HEK293 (cell line): ENCODE measurements at regions not wholly inside any gene's neighbourhood (a gene's known extent, or its start where the extent isn't known, plus 50 kb on each side); places are given as distances from the start of the nearest gene placed in this dataset.

Source experiments
- CTCF ChIA-PET: fragments of 350-600 bp; formaldehyde crosslinking; extraction: SDS; loops from one replicate; lab custom pipeline; 2021; ENCODE audit warnings: antibody characterized with exemption; lab: Yijun Ruan, JAX
- POLR2A ChIA-PET: fragments of 300-600 bp; formaldehyde crosslinking; extraction: SDS; loops from one replicate; lab custom pipeline; 2020; ENCODE audit warnings: antibody characterized with exemption, inconsistent platforms; lab: Yijun Ruan, JAX
- H3K27ac ChIP-seq: fragments of 200-500 bp; sonication (Bioruptor generic); 2 replicates; pipeline ENCODE4 v1.5.1; 2014; ENCODE audit warnings: low read depth, low read length, control low read depth, inconsistent platforms; ENCODE audit errors: extremely low read depth
- H3K36me3 ChIP-seq, 2 experiments: fragments of 200-500 bp in 1 of 2; sonication (Bioruptor generic) in 1 of 2; 1 replicate in 1 of 2; 2 replicates in 1 of 2; pipeline ENCODE4 v1.5.1; 2014 to 2017; ENCODE audit warnings: inconsistent platforms in 2 of 2, low read length in 2 of 2; ENCODE audit not compliant: control insufficient read depth in 2 of 2, insufficient read depth in 1 of 2
- H3K4me1 ChIP-seq: fragments of 200-500 bp; sonication (Bioruptor generic); 2 replicates; pipeline ENCODE4 v1.5.1; 2014; ENCODE audit warnings: mild to moderate bottlenecking, low read length, inconsistent platforms; ENCODE audit not compliant: control insufficient read depth, insufficient read depth
- H3K4me3 ChIP-seq: 2 replicates; pipeline ENCODE4 v1.5.1; 2011; ENCODE audit warnings: low read depth, mild to moderate bottlenecking, control low read depth, low read length, moderate library complexity
- H3K9me3 ChIP-seq: fragments of 200-500 bp; sonication (Bioruptor generic); 2 replicates; pipeline ENCODE4 v1.5.1; 2014; ENCODE audit warnings: low read depth, low read length, inconsistent platforms; ENCODE audit not compliant: control insufficient read depth, insufficient read depth
- BCL11B ChIP-seq: fragments of 450-650 bp; formaldehyde crosslinking; IDR thresholded peaks from 2 replicates; pipeline ENCODE4 v1.5.1; 2016; ENCODE audit warnings: low read depth, missing biosample characterization, missing genetic modification characterization
- EGR2 ChIP-seq: fragments of 450-650 bp; formaldehyde crosslinking; IDR thresholded peaks from 2 replicates; pipeline ENCODE4 v1.5.1; 2016; ENCODE audit warnings: low read depth, missing biosample characterization, missing genetic modification characterization
- GLI2 ChIP-seq: fragments of 450-650 bp; formaldehyde crosslinking; IDR thresholded peaks from 2 replicates; pipeline ENCODE4; 2017; ENCODE audit warnings: missing biosample characterization, missing genetic modification characterization, low read depth, borderline replicate concordance
- OVOL3 ChIP-seq: fragments of 450-650 bp; formaldehyde crosslinking; IDR thresholded peaks from 2 replicates; pipeline ENCODE4 v1.5.1; 2016; ENCODE audit warnings: missing biosample characterization, missing genetic modification characterization
- SP2 ChIP-seq: fragments of 450-650 bp; formaldehyde crosslinking; IDR thresholded peaks from 2 replicates; pipeline ENCODE4 v1.5.1; 2016; ENCODE audit warnings: missing biosample characterization, missing genetic modification characterization
- TCF7L2 ChIP-seq: IDR thresholded peaks from 2 replicates; pipeline ENCODE4 v1.6.1; 2011; ENCODE audit warnings: low read depth, mild to moderate bottlenecking, inconsistent platforms, low read length, moderate library complexity, borderline replicate concordance
- ZBTB21 ChIP-seq: fragments of 450-650 bp; formaldehyde crosslinking; IDR thresholded peaks from 2 replicates; pipeline ENCODE4 v1.5.1; 2017; ENCODE audit warnings: missing biosample characterization, missing genetic modification characterization
- ZFP69B ChIP-seq: fragments of 450-650 bp; formaldehyde crosslinking; IDR thresholded peaks from 2 replicates; pipeline ENCODE4 v1.5.1; 2016; ENCODE audit warnings: missing biosample characterization, missing genetic modification characterization
- ZNF10 ChIP-seq: fragments of 450-650 bp; formaldehyde crosslinking; IDR thresholded peaks from 2 replicates; pipeline ENCODE4 v1.5.1; 2017; ENCODE audit warnings: missing biosample characterization, missing genetic modification characterization
- ZNF157 ChIP-seq: fragments of 450-650 bp; formaldehyde crosslinking; IDR thresholded peaks from 2 replicates; pipeline ENCODE4 v1.5.1; 2016; ENCODE audit warnings: missing biosample characterization, missing genetic modification characterization
- ZNF169 ChIP-seq: fragments of 450-650 bp; formaldehyde crosslinking; IDR thresholded peaks from 2 replicates; pipeline ENCODE4 v1.5.1; 2016; ENCODE audit warnings: missing biosample characterization, missing genetic modification characterization
- ZNF2 ChIP-seq: fragments of 450-650 bp; formaldehyde crosslinking; IDR thresholded peaks from 2 replicates; pipeline ENCODE4 v1.5.1; 2016; ENCODE audit warnings: missing biosample characterization, missing genetic modification characterization
- ZNF24 ChIP-seq: fragments of 450-650 bp; formaldehyde crosslinking; IDR thresholded peaks from 2 replicates; pipeline ENCODE4 v1.5.1; 2016; ENCODE audit warnings: missing biosample characterization, missing genetic modification characterization
- ZNF248 ChIP-seq: fragments of 450-650 bp; formaldehyde crosslinking; IDR thresholded peaks from 2 replicates; pipeline ENCODE4 v1.5.1; 2017; ENCODE audit warnings: missing biosample characterization, missing genetic modification characterization
- ZNF449 ChIP-seq: fragments of 450-650 bp; formaldehyde crosslinking; IDR thresholded peaks from 2 replicates; pipeline ENCODE4 v1.5.1; 2017; ENCODE audit warnings: missing biosample characterization, mild to moderate bottlenecking, missing genetic modification characterization, moderate library complexity
- ZNF521 ChIP-seq: fragments of 450-650 bp; formaldehyde crosslinking; IDR thresholded peaks from 2 replicates; pipeline ENCODE4 v1.5.1; 2017; ENCODE audit warnings: missing biosample characterization, mild to moderate bottlenecking, missing genetic modification characterization
- ZNF529 ChIP-seq: fragments of 450-650 bp; formaldehyde crosslinking; IDR thresholded peaks from 2 replicates; pipeline ENCODE4 v1.5.1; 2017; ENCODE audit warnings: missing genetic modification characterization, missing biosample characterization; ENCODE audit not compliant: insufficient replicate concordance
- ZNF571 ChIP-seq: fragments of 450-650 bp; formaldehyde crosslinking; IDR thresholded peaks from 2 replicates; pipeline ENCODE4 v1.5.0; 2017; ENCODE audit warnings: missing biosample characterization, missing genetic modification characterization
- ZNF580 ChIP-seq: fragments of 450-650 bp; formaldehyde crosslinking; IDR thresholded peaks from 2 replicates; pipeline ENCODE4 v1.5.1; 2016; ENCODE audit warnings: missing biosample characterization, missing genetic modification characterization
- ZNF585B ChIP-seq: fragments of 450-650 bp; formaldehyde crosslinking; IDR thresholded peaks from 2 replicates; pipeline ENCODE4 v1.5.1; 2016; ENCODE audit warnings: missing biosample characterization, missing genetic modification characterization
- ZNF610 ChIP-seq: fragments of 450-650 bp; formaldehyde crosslinking; IDR thresholded peaks from 2 replicates; pipeline ENCODE4 v1.5.1; 2016; ENCODE audit warnings: missing biosample characterization, missing genetic modification characterization, borderline replicate concordance
- ZNF664 ChIP-seq: fragments of 450-650 bp; formaldehyde crosslinking; IDR thresholded peaks from 2 replicates; pipeline ENCODE4 v1.5.1; 2016; ENCODE audit warnings: missing biosample characterization, missing genetic modification characterization
- ZNF670 ChIP-seq: fragments of 450-650 bp; formaldehyde crosslinking; IDR thresholded peaks from 2 replicates; pipeline ENCODE4 v1.5.1; 2016; ENCODE audit warnings: missing biosample characterization, missing genetic modification characterization, low read depth
- ZNF776 ChIP-seq: fragments of 450-650 bp; formaldehyde crosslinking; IDR thresholded peaks from 2 replicates; pipeline ENCODE4 v1.5.0; 2017; ENCODE audit warnings: missing biosample characterization, missing genetic modification characterization, borderline replicate concordance
- TF ChIP-seq, protein P1 (sequence below): fragments of 450-650 bp; formaldehyde crosslinking; IDR thresholded peaks from 2 replicates; pipeline ENCODE4 v1.5.1; 2016; ENCODE audit warnings: missing biosample characterization, missing genetic modification characterization
- TF ChIP-seq, protein P2 (sequence below): fragments of 450-650 bp; formaldehyde crosslinking; IDR thresholded peaks from 2 replicates; pipeline ENCODE4 v1.5.1; 2016; ENCODE audit warnings: missing biosample characterization, missing genetic modification characterization, low read depth

- ChIA-PET POLR2A (no interaction called here), CTCF (interaction anchor here (0.6 to 0.7 kb wide), 3 partner anchors 25 to 902 kb away, joined by 3 to 5 read pairs (median 4); no protein-coding TSS in a partner anchor)
- H3K36me3 ChIP-seq, result no peaks in the 10 kb centered on the region
- H3K4me1 ChIP-seq, result no peaks in the 10 kb centered on the region
- TF ChIP-seq ZNF521 (tag by site-specific recombination) (no peak), EGR2 (tag by site-specific recombination) (no peak), ZNF571 (no peak), ZNF585B (tag by site-specific recombination) (no peak), ZFP69B (tag by site-specific recombination) (no peak), BCL11B (no peak), ZNF776 (tag by site-specific recombination) (no peak), ZNF248 (tag by site-specific recombination) (no peak), ZBTB21 (tag by site-specific recombination) (no peak), ZNF24 (no peak)
- TF ChIP-seq, protein P1, sequence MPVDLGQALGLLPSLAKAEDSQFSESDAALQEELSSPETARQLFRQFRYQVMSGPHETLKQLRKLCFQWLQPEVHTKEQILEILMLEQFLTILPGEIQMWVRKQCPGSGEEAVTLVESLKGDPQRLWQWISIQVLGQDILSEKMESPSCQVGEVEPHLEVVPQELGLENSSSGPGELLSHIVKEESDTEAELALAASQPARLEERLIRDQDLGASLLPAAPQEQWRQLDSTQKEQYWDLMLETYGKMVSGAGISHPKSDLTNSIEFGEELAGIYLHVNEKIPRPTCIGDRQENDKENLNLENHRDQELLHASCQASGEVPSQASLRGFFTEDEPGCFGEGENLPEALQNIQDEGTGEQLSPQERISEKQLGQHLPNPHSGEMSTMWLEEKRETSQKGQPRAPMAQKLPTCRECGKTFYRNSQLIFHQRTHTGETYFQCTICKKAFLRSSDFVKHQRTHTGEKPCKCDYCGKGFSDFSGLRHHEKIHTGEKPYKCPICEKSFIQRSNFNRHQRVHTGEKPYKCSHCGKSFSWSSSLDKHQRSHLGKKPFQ (tag by site-specific recombination), result no peak
- no peak overlapping the region for H3K4me3 ChIP-seq
- H3K9me3 ChIP-seq, result no peaks in the 10 kb centered on the region
- no peak overlapping the region for H3K27ac ChIP-seq
Observed at GRCh38 chr11:127873478-127873877, 713.9 kb downstream of the ETS1 start.

DNA sequence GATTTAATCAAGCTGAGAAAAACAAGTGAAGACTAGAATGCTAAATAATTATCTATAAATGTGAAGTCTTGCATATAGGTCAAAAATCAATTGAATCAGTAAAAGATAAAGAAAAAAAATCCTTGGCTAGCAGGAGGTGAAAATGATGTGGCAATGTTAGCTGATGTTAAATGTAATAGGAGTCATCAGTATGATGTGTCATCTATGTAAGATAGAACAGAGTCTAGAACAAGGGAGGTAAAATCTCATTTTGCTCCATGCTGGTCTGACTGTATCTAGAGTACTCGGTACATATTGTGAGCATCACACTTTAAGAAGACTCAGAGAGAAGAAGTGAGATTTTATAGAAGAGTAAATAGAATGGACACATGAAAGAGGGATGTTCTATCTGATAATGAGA lies 721.2 kb downstream of the ETS1 start:
- TF ChIP-seq, protein P2, sequence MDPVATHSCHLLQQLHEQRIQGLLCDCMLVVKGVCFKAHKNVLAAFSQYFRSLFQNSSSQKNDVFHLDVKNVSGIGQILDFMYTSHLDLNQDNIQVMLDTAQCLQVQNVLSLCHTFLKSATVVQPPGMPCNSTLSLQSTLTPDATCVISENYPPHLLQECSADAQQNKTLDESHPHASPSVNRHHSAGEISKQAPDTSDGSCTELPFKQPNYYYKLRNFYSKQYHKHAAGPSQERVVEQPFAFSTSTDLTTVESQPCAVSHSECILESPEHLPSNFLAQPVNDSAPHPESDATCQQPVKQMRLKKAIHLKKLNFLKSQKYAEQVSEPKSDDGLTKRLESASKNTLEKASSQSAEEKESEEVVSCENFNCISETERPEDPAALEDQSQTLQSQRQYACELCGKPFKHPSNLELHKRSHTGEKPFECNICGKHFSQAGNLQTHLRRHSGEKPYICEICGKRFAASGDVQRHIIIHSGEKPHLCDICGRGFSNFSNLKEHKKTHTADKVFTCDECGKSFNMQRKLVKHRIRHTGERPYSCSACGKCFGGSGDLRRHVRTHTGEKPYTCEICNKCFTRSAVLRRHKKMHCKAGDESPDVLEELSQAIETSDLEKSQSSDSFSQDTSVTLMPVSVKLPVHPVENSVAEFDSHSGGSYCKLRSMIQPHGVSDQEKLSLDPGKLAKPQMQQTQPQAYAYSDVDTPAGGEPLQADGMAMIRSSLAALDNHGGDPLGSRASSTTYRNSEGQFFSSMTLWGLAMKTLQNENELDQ (tag by site-specific recombination), result no peak
- TF ChIP-seq SP2 (tag by site-specific recombination) (no peak), ZNF529 (tag by site-specific recombination) (no peak), ZNF664 (tag by site-specific recombination) (no peak), ZNF610 (tag by site-specific recombination) (no peak), ZNF670 (tag by site-specific recombination) (no peak), OVOL3 (tag by site-specific recombination) (no peak), ZNF580 (tag by site-specific recombination) (no peak)
- H3K9me3 ChIP-seq, result no peaks in the 10 kb centered on the region
- no peak overlapping the region for H3K4me3 ChIP-seq
- POLR2A ChIA-PET, result no interaction called here
- CTCF ChIA-PET, result interaction anchor here (1.2 kb wide), 1 partner anchor 22 kb away, joined by 4 read pairs; no protein-coding TSS in a partner anchor
- H3K36me3 ChIP-seq, result no peaks in the 10 kb centered on the region
- H3K4me1 ChIP-seq, result no peaks in the 10 kb centered on the region
- no peak overlapping the region for H3K27ac ChIP-seq

DNA sequence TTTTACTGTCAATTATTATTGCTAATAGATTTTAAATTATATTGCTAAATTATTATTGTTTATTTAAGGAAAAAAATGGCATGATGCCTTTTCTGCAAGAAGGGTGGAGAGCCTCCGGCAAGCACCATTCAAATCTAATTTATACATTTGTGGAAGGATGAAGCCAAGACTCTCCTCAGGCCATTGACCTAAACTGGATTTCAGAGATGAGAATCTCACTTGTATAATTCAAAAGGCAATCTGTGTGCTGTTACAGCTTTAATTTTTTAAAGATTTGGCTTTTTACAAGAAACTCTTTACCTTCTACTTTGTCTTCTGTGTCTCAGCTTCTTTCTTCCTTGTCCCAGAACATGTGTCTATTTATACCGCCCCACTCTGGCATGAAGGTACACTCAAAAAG lies 722.5 kb downstream of the ETS1 start:
- no peaks in the 10 kb centered on the region for H3K36me3 ChIP-seq
- POLR2A ChIA-PET, result no interaction called here
- H3K4me3 ChIP-seq, result no peak overlapping the region
- CTCF ChIA-PET, result no interaction called here
- no peaks in the 10 kb centered on the region for H3K9me3 ChIP-seq
- no peaks in the 10 kb centered on the region for H3K4me1 ChIP-seq
- H3K27ac ChIP-seq, result no peak overlapping the region
- TF ChIP-seq GLI2 (tag by site-specific recombination), result no peak
- no peak for TF ChIP-seq ZNF10 (tag by site-specific recombination)
- no peak for TF ChIP-seq TCF7L2
- TF ChIP-seq ZNF580 (tag by site-specific recombination), result no peak
- TF ChIP-seq ZNF2 (tag by site-specific recombination), result no peak
- no peak for TF ChIP-seq ZNF169 (tag by site-specific recombination)
- TF ChIP-seq ZNF157 (tag by site-specific recombination), result no peak
- no peak for TF ChIP-seq ZNF449 (tag by site-specific recombination)
